ENCODE measurements at regions not wholly inside any gene's neighbourhood (a gene's known extent, or its start where the extent isn't known, plus 50 kb on each side); places are given as distances from the start of the nearest gene placed in this dataset.

DNA sequence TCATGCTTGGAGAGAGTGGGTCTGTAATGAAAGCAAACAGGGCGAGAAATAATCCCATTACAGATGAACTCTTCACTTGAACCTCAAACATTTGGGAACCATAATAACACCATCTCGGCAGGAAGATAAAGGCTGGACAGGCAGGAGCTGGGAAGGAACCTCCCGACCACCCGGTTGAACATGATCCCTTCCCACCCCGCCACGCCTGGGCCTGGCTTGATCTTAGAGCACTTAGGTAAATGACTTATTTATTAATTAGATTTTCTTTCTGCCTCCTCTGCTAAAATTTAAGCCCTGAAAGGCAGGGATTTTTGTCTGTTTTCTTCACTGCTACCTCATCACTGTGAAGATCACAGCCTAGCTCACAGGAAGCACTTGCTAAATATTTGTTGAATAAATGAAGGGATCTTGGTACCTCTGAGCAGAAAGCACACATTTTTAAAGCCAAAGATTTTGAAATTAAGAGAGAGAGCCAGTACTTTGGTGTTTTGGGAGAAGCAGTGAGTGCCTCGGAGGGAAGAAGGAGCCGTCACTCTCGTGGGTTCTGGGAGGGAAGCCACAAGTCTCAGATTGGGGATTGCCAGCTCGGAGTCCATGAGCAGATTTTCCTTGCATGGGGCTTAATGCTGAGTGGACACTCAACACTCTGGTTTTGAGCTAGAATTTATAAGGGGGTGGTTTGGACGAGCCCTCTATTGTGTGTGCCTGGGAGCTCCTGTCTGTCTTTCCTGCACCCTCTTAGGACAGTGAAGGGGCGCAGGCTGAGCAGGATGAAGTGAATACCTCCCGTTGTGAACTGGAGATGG lies 133.3 kb downstream of the MACROH2A1 start:
- TF ChIP-seq, protein P1, sequence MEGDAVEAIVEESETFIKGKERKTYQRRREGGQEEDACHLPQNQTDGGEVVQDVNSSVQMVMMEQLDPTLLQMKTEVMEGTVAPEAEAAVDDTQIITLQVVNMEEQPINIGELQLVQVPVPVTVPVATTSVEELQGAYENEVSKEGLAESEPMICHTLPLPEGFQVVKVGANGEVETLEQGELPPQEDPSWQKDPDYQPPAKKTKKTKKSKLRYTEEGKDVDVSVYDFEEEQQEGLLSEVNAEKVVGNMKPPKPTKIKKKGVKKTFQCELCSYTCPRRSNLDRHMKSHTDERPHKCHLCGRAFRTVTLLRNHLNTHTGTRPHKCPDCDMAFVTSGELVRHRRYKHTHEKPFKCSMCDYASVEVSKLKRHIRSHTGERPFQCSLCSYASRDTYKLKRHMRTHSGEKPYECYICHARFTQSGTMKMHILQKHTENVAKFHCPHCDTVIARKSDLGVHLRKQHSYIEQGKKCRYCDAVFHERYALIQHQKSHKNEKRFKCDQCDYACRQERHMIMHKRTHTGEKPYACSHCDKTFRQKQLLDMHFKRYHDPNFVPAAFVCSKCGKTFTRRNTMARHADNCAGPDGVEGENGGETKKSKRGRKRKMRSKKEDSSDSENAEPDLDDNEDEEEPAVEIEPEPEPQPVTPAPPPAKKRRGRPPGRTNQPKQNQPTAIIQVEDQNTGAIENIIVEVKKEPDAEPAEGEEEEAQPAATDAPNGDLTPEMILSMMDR (IDR thresholded peaks at IDR 0.05) = no peak
- TF ChIP-seq POLR2A (IDR thresholded peaks at IDR 0.05) = no peak
- no peak for TF ChIP-seq EP300 (IDR thresholded peaks at IDR 0.05)
- peak; percentile 25 for TF ChIP-seq POLR2AphosphoS5 (IDR thresholded peaks at IDR 0.05)

Data from gastroesophageal sphincter (tissue), 3 donors.